OCI-LY3 (cell line): ENCODE measurements at regions not wholly inside any gene's neighbourhood (a gene's known extent, or its start where the extent isn't known, plus 50 kb on each side); places are given as distances from the start of the nearest gene placed in this dataset.

Source experiments
- H2AFZ ChIP-seq: fragments of 200-600, 300-600 bp; shearing (Covaris generic); 2 replicates; pipeline ENCODE4 v1.6.0; 2014; ENCODE audit warnings: antibody characterized with exemption, low read depth, low read length
- H3K27ac ChIP-seq: fragments of 200-600, 300-600 bp; sonication (generic); 2 replicates; pipeline ENCODE4 v1.5.1; 2014; ENCODE audit warnings: mild to moderate bottlenecking, low read length, moderate library complexity, mixed read lengths
- H3K27me3 ChIP-seq: fragments of 200-600, 300-600 bp; sonication (generic); 2 replicates; pipeline ENCODE4 v1.6.1; 2014; ENCODE audit warnings: low read depth, low read length, mixed read lengths
- H3K36me3 ChIP-seq: fragments of 200-600, 300-600 bp; sonication (generic); replicated peaks from 2 replicates; pipeline ENCODE3; 2014; ENCODE audit warnings: low read depth, low read length, mixed read lengths
- H3K4me1 ChIP-seq: fragments of 300-600, 200-600 bp; sonication (generic); 2 replicates; pipeline ENCODE4 v1.6.1; 2014; ENCODE audit warnings: low read length, mixed read lengths
- H3K4me2 ChIP-seq: fragments of 200-600, 300-600 bp; sonication (generic); 2 replicates; pipeline ENCODE4 v1.6.1; 2014; ENCODE audit warnings: low read length, mixed read lengths
- H3K4me3 ChIP-seq: fragments of 300-600, 200-600 bp; sonication (generic); 2 replicates; pipeline ENCODE4 v1.5.1; 2014; ENCODE audit warnings: antibody characterized with exemption, mild to moderate bottlenecking, low read length, moderate library complexity
- H3K79me2 ChIP-seq: fragments of 300-600, 200-600 bp; shearing (Covaris generic); 2 replicates; pipeline ENCODE4 v1.6.1; 2014; ENCODE audit warnings: mild to moderate bottlenecking, low read length, mixed read lengths
- H3K9ac ChIP-seq: fragments of 300-600, 200-600 bp; shearing (Covaris generic); 2 replicates; pipeline ENCODE4 v1.6.0; 2014; ENCODE audit warnings: mild to moderate bottlenecking, low read length, moderate library complexity
- H3K9me3 ChIP-seq: fragments of 200-600, 300-600 bp; shearing (Covaris generic); 2 replicates; pipeline ENCODE4 v1.6.1; 2014; ENCODE audit warnings: low read length, mixed read lengths; ENCODE audit not compliant: insufficient read depth
- H4K20me1 ChIP-seq: fragments of 200-600, 300-600 bp; sonication (generic); 2 replicates; pipeline ENCODE4 v1.6.1; 2016; ENCODE audit warnings: low read length, mixed read lengths; ENCODE audit not compliant: insufficient read depth
- CTCF ChIP-seq: fragments of 200-600, 300-600 bp; sonication (generic); IDR thresholded peaks from 2 replicates; pipeline ENCODE4 v1.5.1; 2014; ENCODE audit warnings: antibody characterized with exemption, low read length, low read depth
- EZH2phosphoT487 ChIP-seq: fragments of 200-600 bp; shearing (Covaris generic); IDR thresholded peaks from 2 replicates; pipeline ENCODE4 v1.6.1; 2018; ENCODE audit warnings: antibody characterized with exemption, mixed run types, low read depth

- Histone ChIP-seq H4K20me1 (no peaks in the 10 kb centered on the region), H3K79me2 (no peaks in the 10 kb centered on the region), H3K4me1 (no peaks in the 10 kb centered on the region), H3K9me3 (no peaks in the 10 kb centered on the region), H3K4me3 (no peak overlapping the region), H3K9ac (no peak overlapping the region), H2AFZ (no peak overlapping the region), H3K4me2 (no peak overlapping the region), H3K27ac (no peak overlapping the region), H3K27me3 (no peaks in the 10 kb centered on the region), H3K36me3 (no peaks in the 10 kb centered on the region)
- no peak for TF ChIP-seq EZH2phosphoT487
- TF ChIP-seq CTCF: no peak
These were observed 395.0 kb upstream of the NCAM2 start for GRCh38 chr21:20603236-20603635.

- Histone ChIP-seq H3K9ac (no peak overlapping the region), H3K27me3 (no peaks in the 10 kb centered on the region)
These were observed 387.2 kb upstream of the NCAM2 start for GRCh38 chr21:20611008-20611407.

GRCh38 chr21:20613654-20614053, 384.6 kb upstream of the NCAM2 start:
- no peaks in the 10 kb centered on the region for H3K9me3 ChIP-seq
- H3K36me3 ChIP-seq: no peaks in the 10 kb centered on the region
- no peaks in the 10 kb centered on the region for H3K79me2 ChIP-seq
- no peak overlapping the region for H3K4me2 ChIP-seq
- no peak overlapping the region for H3K27ac ChIP-seq
- H2AFZ ChIP-seq: no peak overlapping the region
- no peaks in the 10 kb centered on the region for H3K4me1 ChIP-seq
- no peak for TF ChIP-seq CTCF
- no peak for TF ChIP-seq EZH2phosphoT487
- no peak overlapping the region for H3K9ac ChIP-seq
- H3K27me3 ChIP-seq: no peaks in the 10 kb centered on the region
- no peak overlapping the region for H3K4me3 ChIP-seq
- H4K20me1 ChIP-seq: no peaks in the 10 kb centered on the region

More at GRCh38 chr21:20611008-20611407, 387.2 kb upstream of the NCAM2 start:
- Histone ChIP-seq H2AFZ (no peak overlapping the region), H3K9me3 (no peaks in the 10 kb centered on the region), H3K4me3 (no peak overlapping the region), H3K27ac (no peak overlapping the region), H3K36me3 (no peaks in the 10 kb centered on the region), H3K4me2 (no peak overlapping the region), H4K20me1 (no peaks in the 10 kb centered on the region), H3K79me2 (no peaks in the 10 kb centered on the region), H3K4me1 (no peaks in the 10 kb centered on the region)
- TF ChIP-seq EZH2phosphoT487 (no peak), CTCF (no peak)

GRCh38 chr21:20617130-20617529, 381.1 kb upstream of the NCAM2 start:
- Histone ChIP-seq H3K4me2 (no peak overlapping the region), H4K20me1 (no peaks in the 10 kb centered on the region), H2AFZ (no peak overlapping the region; the same call in 1 of the 2 replicates), H3K9ac (no peak overlapping the region), H3K79me2 (no peaks in the 10 kb centered on the region), H3K36me3 (no peaks in the 10 kb centered on the region), H3K27ac (no peak overlapping the region), H3K4me3 (no peak overlapping the region), H3K27me3 (no peaks in the 10 kb centered on the region), H3K4me1 (no peaks in the 10 kb centered on the region), H3K9me3 (no peaks in the 10 kb centered on the region)
- no peak for TF ChIP-seq EZH2phosphoT487
- TF ChIP-seq CTCF: no peak
